ENCODE measurements at regions not wholly inside any gene's neighbourhood (a gene's known extent, or its start where the extent isn't known, plus 50 kb on each side); places are given as distances from the start of the nearest gene placed in this dataset.
"Not testable (repeated sequence)": the region's sequence is repeated elsewhere in the genome, so short reads cannot be mapped to it uniquely, and the experiment has no call there.

- H3K4me3 ChIP-seq (ENCODE audit: extremely low read depth, insufficient read depth, low read length, poor library complexity, severe bottlenecking): no peak overlapping the region
- no peak overlapping the region for H3K27ac ChIP-seq (ENCODE audit: low read depth, low read length, severe bottlenecking)
- no peaks in the 10 kb centered on the region for H3K36me3 ChIP-seq (ENCODE audit: control insufficient read depth, insufficient read depth, low read length)
- H3K9me3 ChIP-seq (ENCODE audit: control insufficient read depth, low read length): no peaks in the 10 kb centered on the region
- H3K4me1 ChIP-seq (ENCODE audit: control insufficient read depth, insufficient read depth, low read length, poor library complexity, severe bottlenecking): peaks cover 4% of the 10 kb centered on the region
- WGBS, 2 experiments (ENCODE audit: insufficient coverage in 2 of 2): 94 to 95% methylated on average over 5 to 6 of the region's 6 CpGs
Observed at GRCh38 chr4:178196751-178197374, 754.6 kb upstream of the AGA start.

- Histone ChIP-seq H3K4me3 (ENCODE audit: extremely low read depth, insufficient read depth, low read length, poor library complexity, severe bottlenecking) (no peak overlapping the region), H3K4me1 (ENCODE audit: control insufficient read depth, insufficient read depth, low read length, poor library complexity, severe bottlenecking) (peaks cover 4% of the 10 kb centered on the region), H3K36me3 (ENCODE audit: control insufficient read depth, insufficient read depth, low read length) (no peaks in the 10 kb centered on the region), H3K9me3 (ENCODE audit: control insufficient read depth, low read length) (peaks cover 6% of the 10 kb centered on the region), H3K27ac (ENCODE audit: low read depth, low read length, severe bottlenecking) (peak overlapping the region; percentile 77)
Observed at GRCh38 chr4:178198691-178199090, 756.5 kb upstream of the AGA start.

GRCh38 chr4:178202422-178202821, 760.2 kb upstream of the AGA start:
- H3K9me3 ChIP-seq (ENCODE audit: control insufficient read depth, low read length): peaks cover 16% of the 10 kb centered on the region
- no peaks in the 10 kb centered on the region for H3K36me3 ChIP-seq (ENCODE audit: control insufficient read depth, insufficient read depth, low read length)
- WGBS, 2 experiments (ENCODE audit: insufficient coverage in 2 of 2): no CpG with 5 or more reads among the region's 1 CpG

GRCh38 chr4:178205826-178206225, 763.6 kb upstream of the AGA start:
- Histone ChIP-seq H3K27ac (ENCODE audit: low read depth, low read length, severe bottlenecking) (no peak overlapping the region), H3K4me1 (ENCODE audit: control insufficient read depth, insufficient read depth, low read length, poor library complexity, severe bottlenecking) (no peaks in the 10 kb centered on the region), H3K9me3 (ENCODE audit: control insufficient read depth, low read length) (peaks cover 16% of the 10 kb centered on the region), H3K4me3 (ENCODE audit: extremely low read depth, insufficient read depth, low read length, poor library complexity, severe bottlenecking) (no peak overlapping the region), H3K36me3 (ENCODE audit: control insufficient read depth, insufficient read depth, low read length) (no peaks in the 10 kb centered on the region)
- WGBS, 2 experiments (ENCODE audit: insufficient coverage in 2 of 2): no CpG with 5 or more reads among the region's 1 CpG

More at GRCh38 chr4:178202422-178202821, 760.2 kb upstream of the AGA start:
- Histone ChIP-seq H3K27ac (ENCODE audit: low read depth, low read length, severe bottlenecking) (no peak overlapping the region), H3K4me3 (ENCODE audit: extremely low read depth, insufficient read depth, low read length, poor library complexity, severe bottlenecking) (no peak overlapping the region), H3K4me1 (ENCODE audit: control insufficient read depth, insufficient read depth, low read length, poor library complexity, severe bottlenecking) (peaks cover 4% of the 10 kb centered on the region)

- Histone ChIP-seq H3K9me3 (ENCODE audit: control insufficient read depth, low read length) (no peaks in the 10 kb centered on the region), H3K4me3 (ENCODE audit: extremely low read depth, insufficient read depth, low read length, poor library complexity, severe bottlenecking) (no peak overlapping the region), H3K4me1 (ENCODE audit: control insufficient read depth, insufficient read depth, low read length, poor library complexity, severe bottlenecking) (no peaks in the 10 kb centered on the region), H3K36me3 (ENCODE audit: control insufficient read depth, insufficient read depth, low read length) (no peaks in the 10 kb centered on the region), H3K27ac (ENCODE audit: low read depth, low read length, severe bottlenecking) (no peak overlapping the region)
- WGBS, 2 experiments (ENCODE audit: insufficient coverage in 2 of 2): no CpG with 5 or more reads among the region's 2 CpGs
Observed at GRCh38 chr4:178215309-178215708, 773.1 kb upstream of the AGA start.

- no peak overlapping the region for H3K4me3 ChIP-seq (ENCODE audit: extremely low read depth, insufficient read depth, low read length, poor library complexity, severe bottlenecking)
- H3K36me3 ChIP-seq (ENCODE audit: control insufficient read depth, insufficient read depth, low read length): no peaks in the 10 kb centered on the region
- 80% methylated on average over 1 of the region's 1 CpG; no CpG with 5 or more reads in 1 of the 2 experiments for WGBS, 2 experiments (ENCODE audit: insufficient coverage in 2 of 2)
- no peak overlapping the region for H3K27ac ChIP-seq (ENCODE audit: low read depth, low read length, severe bottlenecking)
- no peaks in the 10 kb centered on the region for H3K4me1 ChIP-seq (ENCODE audit: control insufficient read depth, insufficient read depth, low read length, poor library complexity, severe bottlenecking)
- no peaks in the 10 kb centered on the region for H3K9me3 ChIP-seq (ENCODE audit: control insufficient read depth, low read length)
Observed at GRCh38 chr4:178215763-178216162, 773.5 kb upstream of the AGA start.

GRCh38 chr4:178226421-178226820, 784.2 kb upstream of the AGA start:
- not testable (repeated sequence) for H3K4me3 ChIP-seq (ENCODE audit: extremely low read depth, insufficient read depth, low read length, poor library complexity, severe bottlenecking); H3K27ac ChIP-seq (ENCODE audit: low read depth, low read length, severe bottlenecking); H3K4me1 ChIP-seq (ENCODE audit: control insufficient read depth, insufficient read depth, low read length, poor library complexity, severe bottlenecking); H3K36me3 ChIP-seq (ENCODE audit: control insufficient read depth, insufficient read depth, low read length); H3K9me3 ChIP-seq (ENCODE audit: control insufficient read depth, low read length)
- 80 to 88% methylated on average over 2 of the region's 6 CpGs for WGBS, 2 experiments (ENCODE audit: insufficient coverage in 2 of 2)

GRCh38 chr4:178233906-178234305, 791.7 kb upstream of the AGA start:
- Histone ChIP-seq H3K4me1 (ENCODE audit: control insufficient read depth, insufficient read depth, low read length, poor library complexity, severe bottlenecking) (no peaks in the 10 kb centered on the region), H3K9me3 (ENCODE audit: control insufficient read depth, low read length) (peaks cover 10% of the 10 kb centered on the region), H3K4me3 (ENCODE audit: extremely low read depth, insufficient read depth, low read length, poor library complexity, severe bottlenecking) (no peak overlapping the region), H3K36me3 (ENCODE audit: control insufficient read depth, insufficient read depth, low read length) (no peaks in the 10 kb centered on the region), H3K27ac (ENCODE audit: low read depth, low read length, severe bottlenecking) (no peak overlapping the region)

- H3K9me3 ChIP-seq (ENCODE audit: control insufficient read depth, low read length): peaks cover 9% of the 10 kb centered on the region
- H3K36me3 ChIP-seq (ENCODE audit: control insufficient read depth, insufficient read depth, low read length): no peaks in the 10 kb centered on the region
- H3K4me3 ChIP-seq (ENCODE audit: extremely low read depth, insufficient read depth, low read length, poor library complexity, severe bottlenecking): no peak overlapping the region
- 87 to 94% methylated on average over 3 of the region's 9 CpGs for WGBS, 2 experiments (ENCODE audit: insufficient coverage in 2 of 2)
- no peaks in the 10 kb centered on the region for H3K4me1 ChIP-seq (ENCODE audit: control insufficient read depth, insufficient read depth, low read length, poor library complexity, severe bottlenecking)
- no peak overlapping the region for H3K27ac ChIP-seq (ENCODE audit: low read depth, low read length, severe bottlenecking)
Observed at GRCh38 chr4:178240891-178241290, 798.7 kb upstream of the AGA start.

- H3K9me3 ChIP-seq (ENCODE audit: control insufficient read depth, low read length): peaks cover 9% of the 10 kb centered on the region
- H3K27ac ChIP-seq (ENCODE audit: low read depth, low read length, severe bottlenecking): no peak overlapping the region
- H3K4me3 ChIP-seq (ENCODE audit: extremely low read depth, insufficient read depth, low read length, poor library complexity, severe bottlenecking): no peak overlapping the region
- H3K4me1 ChIP-seq (ENCODE audit: control insufficient read depth, insufficient read depth, low read length, poor library complexity, severe bottlenecking): no peaks in the 10 kb centered on the region
- no peaks in the 10 kb centered on the region for H3K36me3 ChIP-seq (ENCODE audit: control insufficient read depth, insufficient read depth, low read length)
- 71 to 85% methylated on average over 2 of the region's 3 CpGs for WGBS, 2 experiments (ENCODE audit: insufficient coverage in 2 of 2)
Observed at GRCh38 chr4:178241601-178242118, 799.4 kb upstream of the AGA start.

- WGBS, 2 experiments (ENCODE audit: insufficient coverage in 2 of 2): 85 to 88% methylated on average over 3 to 6 of the region's 6 CpGs
- H3K27ac ChIP-seq (ENCODE audit: low read depth, low read length, severe bottlenecking): no peak overlapping the region
- no peak overlapping the region for H3K4me3 ChIP-seq (ENCODE audit: extremely low read depth, insufficient read depth, low read length, poor library complexity, severe bottlenecking)
- H3K36me3 ChIP-seq (ENCODE audit: control insufficient read depth, insufficient read depth, low read length): no peaks in the 10 kb centered on the region
- no peaks in the 10 kb centered on the region for H3K4me1 ChIP-seq (ENCODE audit: control insufficient read depth, insufficient read depth, low read length, poor library complexity, severe bottlenecking)
- H3K9me3 ChIP-seq (ENCODE audit: control insufficient read depth, low read length): peaks cover 9% of the 10 kb centered on the region
Observed at GRCh38 chr4:178242655-178243054, 800.4 kb upstream of the AGA start.

All from mesodermal cell (in vitro differentiated cells).